A549 (cell line): ENCODE measurements at regions not wholly inside any gene's neighbourhood (a gene's known extent, or its start where the extent isn't known, plus 50 kb on each side); places are given as distances from the start of the nearest gene placed in this dataset.

Experiments used
- CHD4 ChIP-seq: fragments of 200-600 bp; sonication (generic); IDR thresholded peaks from 2 replicates; pipeline ENCODE4 v1.6.1; 2016; ENCODE audit warnings: antibody characterized with exemption, mild to moderate bottlenecking, borderline replicate concordance
- EHMT2 ChIP-seq: fragments of 200-600 bp; sonication (generic); IDR thresholded peaks from 2 replicates; pipeline ENCODE4 v1.6.1; 2016; ENCODE audit warnings: antibody characterized with exemption, low read depth, mild to moderate bottlenecking, moderate library complexity
- HOXA7 ChIP-seq: fragments of 250-450 bp; sonication (Bioruptor Pico); IDR thresholded peaks from 2 replicates; pipeline ENCODE4 v1.5.0; 2020; ENCODE audit warnings: mild to moderate bottlenecking, moderate library complexity
- POLR2A ChIP-seq: IDR thresholded peaks from 2 replicates; pipeline ENCODE4 v1.6.1; 2012; ENCODE audit warnings: mild to moderate bottlenecking, low read length
- RAD21 ChIP-seq, 2 experiments: fragments of >200 bp in 1 of 2; sonication (Bioruptor Twin) in 1 of 2; formaldehyde crosslinking in 1 of 2; IDR thresholded peaks in 1 of 2; conservative IDR thresholded peaks in 1 of 2; 2 replicates in 1 of 2; 3 replicates in 1 of 2; pipeline ENCODE4 v1.6.1; 2012 to 2018; ENCODE audit warnings: inconsistent platforms in 1 of 2
- REST ChIP-seq: fragments of 200-600 bp; sonication (generic); IDR thresholded peaks from 2 replicates; pipeline ENCODE4 v1.6.1; 2016; ENCODE audit warnings: antibody characterized with exemption, mild to moderate bottlenecking, moderate library complexity
- TF ChIP-seq, protein P1 (sequence below): fragments of >200 bp; sonication (Bioruptor Twin); formaldehyde crosslinking; IDR thresholded peaks from 3 replicates; pipeline ENCODE4 v1.5.1; 2016

GRCh38 chr5:74953554-74953936 lies 87.4 kb upstream of the FAM169A start:
- TF ChIP-seq, protein P1, sequence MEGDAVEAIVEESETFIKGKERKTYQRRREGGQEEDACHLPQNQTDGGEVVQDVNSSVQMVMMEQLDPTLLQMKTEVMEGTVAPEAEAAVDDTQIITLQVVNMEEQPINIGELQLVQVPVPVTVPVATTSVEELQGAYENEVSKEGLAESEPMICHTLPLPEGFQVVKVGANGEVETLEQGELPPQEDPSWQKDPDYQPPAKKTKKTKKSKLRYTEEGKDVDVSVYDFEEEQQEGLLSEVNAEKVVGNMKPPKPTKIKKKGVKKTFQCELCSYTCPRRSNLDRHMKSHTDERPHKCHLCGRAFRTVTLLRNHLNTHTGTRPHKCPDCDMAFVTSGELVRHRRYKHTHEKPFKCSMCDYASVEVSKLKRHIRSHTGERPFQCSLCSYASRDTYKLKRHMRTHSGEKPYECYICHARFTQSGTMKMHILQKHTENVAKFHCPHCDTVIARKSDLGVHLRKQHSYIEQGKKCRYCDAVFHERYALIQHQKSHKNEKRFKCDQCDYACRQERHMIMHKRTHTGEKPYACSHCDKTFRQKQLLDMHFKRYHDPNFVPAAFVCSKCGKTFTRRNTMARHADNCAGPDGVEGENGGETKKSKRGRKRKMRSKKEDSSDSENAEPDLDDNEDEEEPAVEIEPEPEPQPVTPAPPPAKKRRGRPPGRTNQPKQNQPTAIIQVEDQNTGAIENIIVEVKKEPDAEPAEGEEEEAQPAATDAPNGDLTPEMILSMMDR = no peak
- TF ChIP-seq POLR2A (no peak), HOXA7 (CRISPR knock-in tag) (no peak), RAD21 (conservative IDR thresholded peaks at IDR 0.05 in 1 of 2, IDR thresholded peaks at IDR 0.05 in 1 of 2) (no peak), EHMT2 (no peak), REST (no peak), CHD4 (no peak)
